VCaP (cell line): ENCODE measurements at regions not wholly inside any gene's neighbourhood (a gene's known extent, or its start where the extent isn't known, plus 50 kb on each side); places are given as distances from the start of the nearest gene placed in this dataset.
A peak's percentile ranks its signal among the peaks of the same experiment; 100 is the strongest.

Experiments used
- H3K27ac ChIP-seq: fragments of 450-650 bp; 2 replicates; pipeline ENCODE4 v1.5.1; 2017
- TF ChIP-seq, protein P1 (sequence below): fragments of 450-650 bp; conservative IDR thresholded peaks from 2 replicates; pipeline ENCODE4 v1.5.1; 2017; ENCODE audit warnings: mild to moderate bottlenecking, moderate library complexity

DNA sequence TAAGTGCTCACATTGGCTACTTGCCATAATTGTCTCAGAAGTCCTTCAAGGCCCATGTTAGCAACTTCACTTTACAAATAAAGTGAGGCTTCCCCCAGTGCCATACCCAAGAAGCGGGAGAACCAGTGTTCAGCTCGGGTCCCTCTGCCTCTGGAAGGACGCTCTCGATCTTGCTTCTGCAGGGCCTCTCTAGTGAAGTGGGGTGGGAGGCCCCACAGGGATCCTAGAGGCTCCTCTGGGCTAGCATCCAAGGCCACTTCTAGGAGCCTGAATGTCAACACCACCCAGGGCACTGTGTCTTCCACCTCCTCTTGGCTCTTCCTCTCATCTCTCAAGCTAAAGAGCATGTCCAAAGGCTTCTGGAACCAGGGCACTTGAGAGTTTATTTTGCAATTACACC lies 282.5 kb downstream of the GADD45G start:
- H3K27ac ChIP-seq = no peak overlapping the region
- TF ChIP-seq, protein P1, sequence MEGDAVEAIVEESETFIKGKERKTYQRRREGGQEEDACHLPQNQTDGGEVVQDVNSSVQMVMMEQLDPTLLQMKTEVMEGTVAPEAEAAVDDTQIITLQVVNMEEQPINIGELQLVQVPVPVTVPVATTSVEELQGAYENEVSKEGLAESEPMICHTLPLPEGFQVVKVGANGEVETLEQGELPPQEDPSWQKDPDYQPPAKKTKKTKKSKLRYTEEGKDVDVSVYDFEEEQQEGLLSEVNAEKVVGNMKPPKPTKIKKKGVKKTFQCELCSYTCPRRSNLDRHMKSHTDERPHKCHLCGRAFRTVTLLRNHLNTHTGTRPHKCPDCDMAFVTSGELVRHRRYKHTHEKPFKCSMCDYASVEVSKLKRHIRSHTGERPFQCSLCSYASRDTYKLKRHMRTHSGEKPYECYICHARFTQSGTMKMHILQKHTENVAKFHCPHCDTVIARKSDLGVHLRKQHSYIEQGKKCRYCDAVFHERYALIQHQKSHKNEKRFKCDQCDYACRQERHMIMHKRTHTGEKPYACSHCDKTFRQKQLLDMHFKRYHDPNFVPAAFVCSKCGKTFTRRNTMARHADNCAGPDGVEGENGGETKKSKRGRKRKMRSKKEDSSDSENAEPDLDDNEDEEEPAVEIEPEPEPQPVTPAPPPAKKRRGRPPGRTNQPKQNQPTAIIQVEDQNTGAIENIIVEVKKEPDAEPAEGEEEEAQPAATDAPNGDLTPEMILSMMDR = no peak

DNA sequence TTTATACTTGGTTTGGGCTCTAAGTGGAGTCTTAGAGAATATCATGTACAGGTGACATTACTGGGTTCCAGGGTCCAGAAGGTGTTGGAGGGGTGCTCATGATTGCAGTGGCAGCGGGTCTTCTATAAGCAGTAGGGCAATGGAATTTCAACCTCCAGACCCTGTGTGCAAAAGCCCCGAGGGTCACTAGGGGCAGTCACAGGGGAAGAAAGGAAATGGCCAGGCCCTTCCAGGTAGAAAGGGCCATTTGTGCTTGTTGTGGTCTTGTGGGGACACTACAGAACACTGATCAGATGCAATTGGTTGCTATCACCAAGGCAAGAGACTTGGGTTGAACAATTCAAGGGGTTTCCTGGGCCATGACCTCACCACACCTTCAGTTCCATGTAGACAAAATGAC lies 283.4 kb downstream of the GADD45G start:
- peak overlapping the region; percentile 49 for H3K27ac ChIP-seq
- TF ChIP-seq, protein P1 = no peak

DNA sequence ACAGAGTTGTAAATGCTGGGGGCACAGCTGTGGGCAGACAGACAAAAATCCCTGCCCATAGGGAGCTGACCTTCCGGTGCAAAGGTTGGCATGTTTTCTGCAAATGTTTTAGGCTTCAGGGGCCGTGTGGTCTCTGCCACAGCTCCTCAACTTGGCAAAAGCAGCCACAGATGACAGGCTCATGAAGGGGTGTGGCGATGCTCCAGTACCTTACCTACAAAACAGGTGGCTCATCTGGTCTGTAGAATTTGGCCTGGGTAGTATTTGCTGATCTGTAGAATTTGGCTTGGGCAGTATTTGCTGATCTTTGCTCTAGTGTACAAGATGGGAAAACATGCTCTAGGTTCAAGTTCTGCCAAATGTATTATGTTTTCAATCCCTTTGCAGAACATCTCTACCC lies 283.9 kb downstream of the GADD45G start:
- H3K27ac ChIP-seq = peak overlapping the region; percentile 49
- TF ChIP-seq, protein P1 = no peak

DNA sequence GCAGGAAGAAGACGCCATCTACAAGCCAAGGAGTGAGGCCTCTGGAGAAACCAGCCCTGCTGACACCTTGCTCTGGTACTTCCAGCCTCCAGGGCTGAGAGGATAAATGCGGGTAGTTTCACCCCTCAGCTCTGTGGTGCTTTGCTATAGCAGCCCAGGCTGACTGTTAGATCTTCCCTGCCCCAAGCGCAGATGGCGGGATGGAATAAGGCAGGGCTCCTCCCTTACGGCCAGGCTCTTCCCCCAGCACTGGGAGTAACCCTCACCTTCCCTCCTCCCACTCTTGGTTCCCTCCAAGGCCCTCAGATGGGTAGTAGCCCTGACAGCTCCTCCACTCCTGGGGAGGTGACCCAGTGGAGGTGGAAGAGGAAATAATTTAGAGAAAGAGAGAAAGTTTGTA lies 285.1 kb downstream of the GADD45G start:
- TF ChIP-seq, protein P1 = no peak

DNA sequence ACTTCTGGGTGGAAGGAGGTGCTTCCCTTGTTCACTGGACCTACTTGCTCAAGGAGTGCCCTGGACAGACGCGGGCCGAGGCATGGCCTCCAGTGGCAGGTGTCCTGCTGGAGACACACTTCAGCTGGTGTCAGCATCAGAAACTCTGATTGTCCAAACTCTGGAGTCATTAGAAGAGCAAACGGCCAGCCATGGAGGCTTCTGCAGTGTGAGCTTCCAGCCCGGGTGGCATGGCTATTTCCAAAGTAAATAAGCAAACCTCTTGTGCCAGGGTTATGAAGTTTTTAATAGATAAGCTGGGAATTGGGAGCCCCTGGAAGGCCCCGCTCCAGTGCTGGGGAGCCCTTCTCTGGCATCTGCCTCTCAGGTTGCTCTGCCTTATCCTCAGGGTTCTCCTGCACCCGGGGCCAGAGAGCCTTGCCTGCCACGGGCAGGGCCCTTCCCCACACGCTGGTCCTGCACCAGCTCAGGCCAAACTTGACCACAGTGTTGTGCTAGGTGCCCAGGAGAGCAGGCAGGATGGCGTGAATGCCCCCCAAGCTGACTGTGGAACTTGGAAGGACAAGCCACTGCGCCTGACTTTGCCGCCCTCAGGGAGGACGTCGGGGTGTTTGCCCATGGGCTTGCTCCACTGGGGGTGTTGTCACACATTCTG lies 285.6 kb downstream of the GADD45G start:
- TF ChIP-seq, protein P1 = no peak
- no peak overlapping the region for H3K27ac ChIP-seq

More for the DNA sequence above, 285.1 kb downstream of the GADD45G start:
- H3K27ac ChIP-seq = no peak overlapping the region

DNA sequence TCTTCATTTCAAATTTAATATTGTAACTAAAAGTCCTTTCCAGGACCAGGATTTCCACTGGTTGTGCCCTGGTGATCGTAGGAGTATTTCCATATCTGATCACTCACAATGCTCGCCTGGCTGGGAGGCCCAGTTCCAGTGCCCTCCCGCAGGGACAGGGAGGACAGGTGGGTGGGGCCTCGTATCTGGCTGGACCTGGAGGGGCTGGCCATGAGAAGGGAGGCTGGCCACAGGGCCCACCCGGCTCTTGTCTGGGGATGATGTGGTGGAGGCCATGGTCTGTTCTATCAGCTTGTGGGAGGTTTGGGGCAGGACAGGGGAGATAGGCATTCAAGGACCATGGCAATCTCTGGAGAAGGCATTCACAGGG lies 286.4 kb downstream of the GADD45G start:
- TF ChIP-seq, protein P1 = no peak
- H3K27ac ChIP-seq = no peak overlapping the region

DNA sequence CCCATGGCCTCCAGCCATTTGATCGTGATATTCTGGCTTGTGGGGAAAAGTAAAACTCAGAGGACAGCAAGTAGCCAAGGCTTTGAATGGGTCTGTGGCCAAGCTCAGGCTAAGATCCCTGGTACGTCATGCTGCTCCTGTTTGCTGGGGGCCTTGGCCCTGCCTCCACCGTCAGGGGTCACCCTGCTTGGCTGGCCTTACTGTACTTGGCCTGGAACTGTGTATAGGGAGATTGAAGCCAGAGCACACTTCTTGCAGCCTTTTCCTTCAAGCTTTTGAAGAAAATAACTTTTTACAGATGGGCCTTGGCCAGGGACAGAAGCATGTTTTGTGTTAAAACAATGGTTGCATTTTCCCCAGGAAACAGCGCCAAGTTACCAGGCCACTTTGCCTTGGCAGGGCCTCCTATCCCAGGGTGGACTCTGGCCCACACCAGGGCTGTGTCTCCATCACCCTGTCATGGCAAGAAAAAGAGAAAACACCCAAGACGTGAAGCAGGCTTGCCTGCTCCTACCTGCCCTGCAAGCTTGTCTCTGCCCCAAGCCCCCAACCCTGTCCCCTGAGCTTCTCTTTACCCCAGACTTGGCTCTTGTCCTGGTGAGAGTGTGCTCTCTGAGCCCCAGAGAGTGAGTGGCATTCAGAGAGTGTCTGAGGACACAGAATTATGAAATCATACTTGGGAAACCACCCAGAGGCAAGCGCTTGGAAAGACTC lies 286.9 kb downstream of the GADD45G start:
- H3K27ac ChIP-seq = no peak overlapping the region
- TF ChIP-seq, protein P1 = no peak
